SK-N-SH (cell line): ENCODE measurements at regions not wholly inside any gene's neighbourhood (a gene's known extent, or its start where the extent isn't known, plus 50 kb on each side); places are given as distances from the start of the nearest gene placed in this dataset.

Experiments
- CTCF ChIA-PET: fragments of 300-600, 350-600 bp; formaldehyde crosslinking; extraction: SDS; loops from one replicate; lab custom pipeline; 2021; lab: Yijun Ruan, JAX
- POLR2A ChIA-PET: fragments of 350-600 bp; sonication (Branson Sonifier 250); formaldehyde crosslinking; extraction: SDS; loops from one replicate; lab custom pipeline; 2020; ENCODE audit warnings: antibody characterized with exemption, inconsistent platforms; lab: Yijun Ruan, JAX
- DNase-seq: peaks from one replicate; pipeline ENCODE4 v3.0.0; 2012
- H2AFZ ChIP-seq: fragments of 200-600 bp; sonication (generic); 2 replicates; pipeline ENCODE4 v1.8.1; 2016; ENCODE audit warnings: antibody characterized with exemption, mild to moderate bottlenecking, low read depth
- H3F3A ChIP-seq: fragments of 200-600 bp; sonication (generic); replicated peaks from 2 replicates; pipeline ENCODE3; 2016; ENCODE audit warnings: antibody characterized with exemption, mild to moderate bottlenecking; ENCODE audit not compliant: insufficient read depth
- H3K27ac ChIP-seq, 2 experiments: fragments of 200-500 bp in 1 of 2; fragments of 200-600 bp in 1 of 2; sonication (Bioruptor generic) in 1 of 2; sonication (generic), shearing (Covaris generic) in 1 of 2; 2 replicates each; pipeline versions ENCODE4 v1.5.1 to v1.6.1; 2014 to 2016; ENCODE audit warnings: low read depth in 2 of 2, inconsistent platforms in 1 of 2, low read length in 1 of 2, mild to moderate bottlenecking in 1 of 2, mixed read lengths in 1 of 2
- H3K27me3 ChIP-seq: fragments of 200-600 bp; sonication (generic), shearing (Covaris generic); 2 replicates; pipeline ENCODE4 v1.6.1; 2016; ENCODE audit warnings: mixed run types; ENCODE audit not compliant: insufficient read depth
- H3K36me3 ChIP-seq, 2 experiments: fragments of 200-500 bp in 1 of 2; fragments of 200-600 bp in 1 of 2; sonication (Bioruptor generic) in 1 of 2; sonication (generic) in 1 of 2; replicated peaks in 1 of 2; 2 replicates each; pipeline versions ENCODE3 to v1.5.1; 2014 to 2016; ENCODE audit warnings: low read length in 1 of 2, mild to moderate bottlenecking in 1 of 2; ENCODE audit not compliant: insufficient read depth in 2 of 2, control insufficient read depth in 1 of 2
- H3K4me1 ChIP-seq, 2 experiments: fragments of 200-500 bp in 1 of 2; fragments of 200-600 bp in 1 of 2; sonication (Bioruptor generic) in 1 of 2; sonication (generic), shearing (Covaris generic) in 1 of 2; 2 replicates each; pipeline versions ENCODE4 v1.5.1 to v1.6.1; 2014 to 2016; ENCODE audit warnings: low read depth in 1 of 2, low read length in 1 of 2, mixed run types in 1 of 2; ENCODE audit not compliant: insufficient read depth in 2 of 2, control insufficient read depth in 1 of 2
- H3K4me2 ChIP-seq: fragments of 200-600 bp; sonication (generic), shearing (Covaris generic); 2 replicates; pipeline ENCODE4 v1.6.1; 2017; ENCODE audit warnings: mixed run types
- H3K4me3 ChIP-seq, 2 experiments: fragments of 200-500 bp in 1 of 2; fragments of 200-600 bp in 1 of 2; sonication (Bioruptor generic) in 1 of 2; sonication (generic), shearing (Covaris generic) in 1 of 2; 2 replicates each; pipeline versions ENCODE4 v1.5.1 to v1.8.1; 2014 to 2016; ENCODE audit warnings: low read depth in 2 of 2, inconsistent platforms in 1 of 2, low read length in 1 of 2, mild to moderate bottlenecking in 1 of 2, mixed read lengths in 1 of 2, moderate library complexity in 1 of 2
- H3K79me2 ChIP-seq: fragments of 200-600 bp; sonication (generic); 2 replicates; pipeline ENCODE4 v1.8.1; 2017; ENCODE audit warnings: mild to moderate bottlenecking; ENCODE audit not compliant: insufficient read depth
- H3K9ac ChIP-seq: fragments of 200-600 bp; sonication (generic); 2 replicates; pipeline ENCODE4 v1.6.1; 2017; ENCODE audit warnings: mixed run types
- H3K9me2 ChIP-seq: fragments of 200-600 bp; sonication (generic); 2 replicates; pipeline ENCODE4 v1.6.1; 2017; ENCODE audit warnings: mixed run types
- H3K9me3 ChIP-seq: fragments of 200-600 bp; sonication (generic); 2 replicates; pipeline ENCODE4 v1.6.1; 2017; ENCODE audit warnings: mixed run types, mild to moderate bottlenecking, moderate library complexity
- H4K20me1 ChIP-seq: fragments of 200-600 bp; sonication (generic); 2 replicates; pipeline ENCODE4 v1.6.1; 2017; ENCODE audit warnings: mild to moderate bottlenecking, mixed run types; ENCODE audit not compliant: insufficient read depth
- ELF1 ChIP-seq: IDR thresholded peaks from 2 replicates; pipeline ENCODE4 v1.4.0; 2012
- EZH2phosphoT487 ChIP-seq: fragments of 200-600 bp; sonication (generic); IDR thresholded peaks from 2 replicates; pipeline ENCODE4 v1.6.1; 2017; ENCODE audit warnings: low read depth, mixed run types, mild to moderate bottlenecking, antibody characterized with exemption, moderate library complexity, borderline replicate concordance
- FOXJ3 ChIP-seq: sonication (generic); formaldehyde crosslinking; IDR thresholded peaks from 2 replicates; pipeline ENCODE4 v1.5.1; 2020; ENCODE audit warnings: mild to moderate bottlenecking, missing genetic modification reagents
- FOXM1 ChIP-seq: IDR thresholded peaks from 2 replicates; pipeline ENCODE4 v1.4.0; 2012; ENCODE audit warnings: low read depth, mild to moderate bottlenecking
- GABPA ChIP-seq: IDR thresholded peaks from 2 replicates; pipeline ENCODE4 v1.4.0; 2012; ENCODE audit warnings: low read depth, mild to moderate bottlenecking
- JUND ChIP-seq: IDR thresholded peaks from 2 replicates; pipeline ENCODE4 v1.4.0; 2012
- MAX ChIP-seq: IDR thresholded peaks from 2 replicates; pipeline ENCODE4 v1.4.0; 2012; ENCODE audit warnings: low read depth
- MXI1 ChIP-seq: IDR thresholded peaks from 2 replicates; pipeline ENCODE4 v1.6.1; 2012; ENCODE audit warnings: mild to moderate bottlenecking, low read depth, low read length, improper control_type of control experiment
- NFIC ChIP-seq: IDR thresholded peaks from 2 replicates; pipeline ENCODE4 v1.4.0; 2012; ENCODE audit warnings: borderline replicate concordance
- RAD21 ChIP-seq: IDR thresholded peaks from 2 replicates; pipeline ENCODE4 v1.6.1; 2012; ENCODE audit warnings: mild to moderate bottlenecking, low read length
- RFX5 ChIP-seq: IDR thresholded peaks from 2 replicates; pipeline ENCODE4 v1.6.1; 2012; ENCODE audit warnings: mild to moderate bottlenecking, improper control_type of control experiment, low read length
- SIN3A ChIP-seq: IDR thresholded peaks from 2 replicates; pipeline ENCODE4 v1.6.1; 2012; ENCODE audit warnings: low read depth, mild to moderate bottlenecking, low read length, moderate library complexity, borderline replicate concordance
- SMC3 ChIP-seq: IDR thresholded peaks from 2 replicates; pipeline ENCODE4 v1.6.1; 2012; ENCODE audit warnings: low read depth, low read length, improper control_type of control experiment
- USF2 ChIP-seq: fragments of 150-350 bp; IDR thresholded peaks from 2 replicates; pipeline ENCODE4 v1.6.1; 2017; ENCODE audit warnings: antibody characterized with exemption, low read length, low read depth, borderline replicate concordance
- ZBTB33 ChIP-seq: IDR thresholded peaks from 2 replicates; pipeline ENCODE4 v1.4.0; 2012; ENCODE audit warnings: low read depth, borderline replicate concordance
- WGBS: methylation state at CpG from one replicate; pipeline ENCODE4 v1.1.6; 2017; ENCODE audit warnings: low lambda C conversion rate; 5-methylcytosine and 5-hydroxymethylcytosine counted together

- CTCF ChIA-PET = no interaction called here
Observed at GRCh38 chr2:52880872-52881271, 886.7 kb upstream of the CHAC2 start.

GRCh38 chr2:52879561-52879960 lies 888.0 kb upstream of the CHAC2 start:
- Histone ChIP-seq H3K9me3 (no peaks in the 10 kb centered on the region), H3K27ac (no peak overlapping the region), H3K27me3 (no peaks in the 10 kb centered on the region), H3K4me1 (no peaks in the 10 kb centered on the region), H3K79me2 (no peaks in the 10 kb centered on the region), H3K9ac (no peak overlapping the region), H4K20me1 (no peaks in the 10 kb centered on the region), H2AFZ (no peak overlapping the region), H3K36me3 (no peaks in the 10 kb centered on the region), H3K4me3 (no peak overlapping the region), H3K4me2 (no peak overlapping the region), H3F3A (no peaks in the 10 kb centered on the region), H3K9me2 (no peaks in the 10 kb centered on the region)
- no peak for TF ChIP-seq NFIC
- TF ChIP-seq GABPA = no peak
- TF ChIP-seq SMC3 = no peak
- no peak for TF ChIP-seq EZH2phosphoT487
- no peak for TF ChIP-seq USF2
- TF ChIP-seq RFX5 = no peak
- TF ChIP-seq JUND = no peak
- no peak for TF ChIP-seq FOXM1
- no peak for TF ChIP-seq MAX
- no peak for TF ChIP-seq MXI1
- no peak for TF ChIP-seq ZBTB33
- no peak for TF ChIP-seq RAD21
- TF ChIP-seq ELF1 = no peak
- WGBS = 4% methylated on average over 4 of the region's 4 CpGs
- ChIA-PET POLR2A (no interaction called here), CTCF (no interaction called here)
- DNase-seq = no peak

More at GRCh38 chr2:52880872-52881271, 886.7 kb upstream of the CHAC2 start:
- Histone ChIP-seq H3K9ac (no peak overlapping the region), H3K27me3 (no peaks in the 10 kb centered on the region), H4K20me1 (no peaks in the 10 kb centered on the region), H3K4me3 (no peak overlapping the region), H3K27ac (no peak overlapping the region), H3K4me2 (no peak overlapping the region), H3K4me1 (no peaks in the 10 kb centered on the region), H3K9me3 (no peaks in the 10 kb centered on the region), H3K79me2 (no peaks in the 10 kb centered on the region), H3F3A (no peaks in the 10 kb centered on the region), H3K9me2 (no peaks in the 10 kb centered on the region), H3K36me3 (no peaks in the 10 kb centered on the region), H2AFZ (no peak overlapping the region)
- DNase-seq = no peak
- POLR2A ChIA-PET = no interaction called here
- TF ChIP-seq SIN3A (no peak), GABPA (no peak), FOXJ3 (CRISPR knock-in tag) (no peak)
- 20% methylated on average over 3 of the region's 3 CpGs for WGBS
